AG09309 (cell line): ENCODE measurements at regions not wholly inside any gene's neighbourhood (a gene's known extent, or its start where the extent isn't known, plus 50 kb on each side); places are given as distances from the start of the nearest gene placed in this dataset.

Experiments used
- DNase-seq: peaks from one replicate; pipeline ENCODE4 v3.0.0-alpha.2; 2010; ENCODE audit warnings: low read depth
- H3K4me3 ChIP-seq: 2 replicates; pipeline ENCODE4 v1.5.1; 2011; ENCODE audit warnings: mild to moderate bottlenecking, low read depth, low read length, moderate library complexity; ENCODE audit not compliant: control insufficient read depth
- CTCF ChIP-seq: IDR thresholded peaks from 2 replicates; pipeline ENCODE4 v1.5.1; 2011; ENCODE audit warnings: mild to moderate bottlenecking, low read depth, low read length, inconsistent platforms; ENCODE audit not compliant: insufficient read depth, control insufficient read depth; ENCODE audit errors: missing control alignments

- DNase-seq = no peak
- no peak overlapping the region for H3K4me3 ChIP-seq
- TF ChIP-seq CTCF = no peak
Measured at GRCh38 chr10:37634351-37634880, 223.0 kb downstream of the ZNF248 start.

GRCh38 chr10:37632641-37633040 lies 224.8 kb downstream of the ZNF248 start:
- H3K4me3 ChIP-seq = no peak overlapping the region
- TF ChIP-seq CTCF = no peak
- no peak for DNase-seq

- TF ChIP-seq CTCF = no peak
- H3K4me3 ChIP-seq = no peak overlapping the region
Measured at GRCh38 chr10:37623506-37623905, 233.9 kb downstream of the ZNF248 start.

GRCh38 chr10:37619336-37619735 lies 238.1 kb downstream of the ZNF248 start:
- no peak overlapping the region for H3K4me3 ChIP-seq

More at GRCh38 chr10:37623506-37623905, 233.9 kb downstream of the ZNF248 start:
- no peak for DNase-seq

GRCh38 chr10:37588299-37588698 lies 269.1 kb downstream of the ZNF248 start:
- TF ChIP-seq CTCF = no peak
- H3K4me3 ChIP-seq = no peak overlapping the region
- no peak for DNase-seq

More at GRCh38 chr10:37619336-37619735, 238.1 kb downstream of the ZNF248 start:
- no peak for TF ChIP-seq CTCF
- no peak for DNase-seq

GRCh38 chr10:37584643-37585042 lies 272.8 kb downstream of the ZNF248 start:
- no peak for TF ChIP-seq CTCF
- no peak overlapping the region for H3K4me3 ChIP-seq
- DNase-seq = no peak

GRCh38 chr10:37582237-37582636 lies 275.2 kb downstream of the ZNF248 start:
- DNase-seq = no peak
- no peak for TF ChIP-seq CTCF

More at GRCh38 chr10:37582237-37582636, 275.2 kb downstream of the ZNF248 start:
- no peak overlapping the region for H3K4me3 ChIP-seq
